NCI-H1417 (cell line): ENCODE measurements at regions not wholly inside any gene's neighbourhood (a gene's known extent, or its start where the extent isn't known, plus 50 kb on each side); places are given as distances from the start of the nearest gene placed in this dataset.
"Not testable (repeated sequence)": the region's sequence is repeated elsewhere in the genome, so short reads cannot be mapped to it uniquely, and the experiment has no call there.

Source experiments
- DNase-seq, 3 experiments: peaks; one replicate each; lab custom pipeline; 2025; lab: John Stamatoyannopoulos, UW

DNA sequence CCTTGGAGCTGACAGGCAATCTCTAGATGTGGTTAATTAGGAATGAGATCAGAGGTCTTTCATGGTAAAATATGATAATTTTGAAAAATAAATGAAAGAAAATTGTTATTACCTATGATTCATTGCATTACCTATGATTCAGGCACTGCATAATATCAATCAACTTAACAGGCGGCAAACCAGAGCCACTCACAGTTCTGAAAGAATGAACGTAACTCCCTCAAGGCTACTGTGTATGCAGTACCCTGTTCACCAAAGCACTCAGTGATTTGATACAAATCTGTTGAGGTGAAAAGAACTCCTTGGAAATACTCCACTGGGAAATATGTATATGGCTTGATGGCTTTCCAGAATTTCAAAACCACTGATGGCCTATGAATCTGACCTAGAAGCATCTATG is 398.9 kb downstream of the ACTL7B start:
- no peak for DNase-seq

DNA sequence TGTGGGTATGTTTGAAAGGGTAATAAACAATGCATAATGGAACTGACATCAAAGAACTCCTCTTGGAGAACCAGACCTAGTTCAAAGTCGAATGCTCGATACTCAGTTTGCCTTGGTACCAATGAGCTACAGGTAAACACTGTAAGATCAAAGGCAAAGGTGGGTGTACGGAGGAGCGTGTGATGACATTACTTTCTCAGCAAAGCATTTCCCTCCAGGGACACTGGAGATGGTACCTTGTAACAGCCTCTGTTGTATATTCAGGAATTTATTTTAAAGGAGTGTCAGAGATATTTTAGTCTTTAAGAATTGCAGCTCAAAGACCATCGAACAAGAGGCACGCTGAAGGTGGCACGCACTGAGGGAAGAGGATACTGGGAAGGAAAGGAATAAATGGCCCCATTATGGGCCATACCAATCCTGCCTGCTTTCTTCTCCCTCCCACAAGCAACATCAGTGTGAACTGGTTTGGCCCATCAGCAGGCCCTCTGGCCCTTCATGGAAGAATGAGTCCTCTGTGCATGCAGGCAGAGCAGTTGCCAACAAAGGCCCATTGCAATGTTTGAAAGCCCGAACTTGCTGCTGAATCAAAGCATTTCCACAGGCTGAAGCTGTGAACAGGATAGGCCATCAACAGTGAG is 410.2 kb downstream of the ACTL7B start:
- peak in 1 of 3 experiments; percentile 25 for DNase-seq

DNA sequence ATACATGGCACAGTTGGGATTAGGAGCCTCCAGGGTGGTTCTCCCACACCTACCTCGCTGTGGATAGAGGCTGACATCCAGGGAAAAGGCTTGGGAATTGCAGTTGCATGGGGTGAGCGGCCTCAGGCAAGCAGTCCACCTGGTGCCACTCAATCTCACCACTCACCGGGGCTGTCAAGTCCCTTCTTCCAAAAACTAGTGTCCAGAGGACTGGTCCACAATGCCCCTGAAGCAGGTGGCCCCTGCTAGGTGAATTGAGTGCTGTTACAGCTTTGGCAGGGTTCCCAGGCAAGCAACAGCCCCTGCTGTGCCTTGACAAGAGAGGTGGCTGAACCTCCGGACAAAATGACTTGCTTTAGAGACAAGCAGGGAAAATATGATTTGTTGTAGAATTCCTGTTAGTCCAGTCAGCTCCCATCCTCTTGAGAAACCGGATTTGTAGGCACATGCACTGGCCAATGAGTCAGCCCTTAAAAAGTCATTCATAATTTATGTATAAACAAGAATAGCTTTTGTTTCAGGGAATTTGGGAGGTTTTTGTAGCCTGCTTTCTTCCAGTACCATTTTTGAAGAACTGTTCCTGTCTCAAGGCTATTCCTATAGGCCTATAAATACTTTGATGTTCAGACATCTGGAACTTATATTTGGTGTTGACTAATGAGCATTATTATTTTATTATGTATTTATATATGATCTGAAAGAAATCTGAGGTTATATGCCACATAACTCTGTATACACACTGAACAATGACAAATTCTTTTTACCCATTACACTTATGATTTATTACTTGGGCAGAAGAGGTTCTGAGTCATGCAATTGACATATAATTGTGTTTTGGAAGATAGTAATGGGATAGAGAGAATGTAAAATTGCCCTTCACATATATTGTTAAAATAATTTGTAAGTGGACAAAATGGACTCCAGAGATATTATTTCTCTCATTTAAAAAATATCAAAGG is 411.1 kb downstream of the ACTL7B start:
- DNase-seq: peak; percentile 27 to 99 (median 94)

DNA sequence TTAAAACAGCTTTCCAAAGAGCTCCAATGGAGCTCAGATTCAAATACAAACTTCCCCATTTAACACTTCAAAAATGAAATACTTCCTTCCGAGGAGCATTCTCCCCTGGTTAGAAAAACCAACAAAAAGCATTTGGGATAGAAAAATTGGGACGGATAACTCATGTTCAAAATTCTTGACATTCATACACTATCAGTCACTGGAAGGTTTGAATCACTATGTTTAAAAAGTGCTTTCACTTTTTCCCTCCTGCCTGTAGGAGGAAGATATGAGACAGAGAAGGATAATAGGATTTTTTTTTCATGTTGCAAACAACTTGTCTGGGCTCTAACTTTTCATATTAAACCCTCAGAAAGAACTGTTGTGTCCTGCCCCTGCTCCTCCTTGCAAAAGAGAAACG is 412.0 kb downstream of the ACTL7B start:
- no peak for DNase-seq

DNA sequence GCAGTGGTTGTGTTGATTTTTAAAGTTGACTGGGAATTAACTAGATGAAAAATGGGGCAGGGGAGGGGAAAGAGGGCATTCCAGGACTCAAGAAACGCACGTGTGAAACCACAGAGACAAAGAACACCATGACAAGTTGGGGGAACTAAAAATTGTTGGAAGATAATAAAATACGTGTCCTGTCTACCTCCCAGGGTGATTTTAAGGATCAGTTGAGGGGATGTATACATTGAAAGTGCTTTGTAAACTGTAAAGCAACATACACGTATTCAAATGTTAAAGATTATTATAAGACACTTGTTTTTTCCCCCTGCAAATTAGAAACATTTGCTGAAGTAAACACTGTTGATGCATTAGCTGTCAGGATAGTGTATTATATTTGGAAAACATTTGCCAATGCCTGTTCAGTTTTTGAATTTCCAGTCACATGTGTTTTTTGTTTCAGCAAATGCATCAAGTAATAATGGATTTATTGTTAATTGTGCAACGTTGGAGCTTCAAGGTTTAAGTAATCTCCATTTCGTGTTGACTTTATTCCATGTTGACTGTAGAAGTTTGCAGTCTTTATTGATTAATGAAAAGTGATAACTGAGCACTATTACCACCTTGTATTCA is 412.7 kb downstream of the ACTL7B start:
- peak in 1 of 3 experiments; percentile 46 for DNase-seq

DNA sequence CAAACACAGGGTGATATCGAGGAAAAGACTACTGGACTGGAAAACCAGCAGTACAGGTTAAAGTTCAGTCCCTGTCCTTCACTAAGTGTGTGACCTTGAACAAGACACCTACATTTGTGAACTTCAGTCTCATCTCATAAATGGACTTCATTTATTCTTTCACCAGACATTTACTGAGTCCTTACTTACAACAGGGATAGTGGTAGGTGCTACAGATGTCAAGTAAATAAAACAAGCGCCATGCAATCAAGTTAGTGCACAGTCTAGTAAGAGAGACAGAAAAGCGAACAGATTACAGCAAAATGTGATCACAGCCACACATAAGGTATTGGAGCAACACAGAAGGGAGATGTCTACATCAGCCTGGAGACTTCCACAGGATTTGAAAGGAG is 413.2 kb downstream of the ACTL7B start:
- DNase-seq: no peak

DNA sequence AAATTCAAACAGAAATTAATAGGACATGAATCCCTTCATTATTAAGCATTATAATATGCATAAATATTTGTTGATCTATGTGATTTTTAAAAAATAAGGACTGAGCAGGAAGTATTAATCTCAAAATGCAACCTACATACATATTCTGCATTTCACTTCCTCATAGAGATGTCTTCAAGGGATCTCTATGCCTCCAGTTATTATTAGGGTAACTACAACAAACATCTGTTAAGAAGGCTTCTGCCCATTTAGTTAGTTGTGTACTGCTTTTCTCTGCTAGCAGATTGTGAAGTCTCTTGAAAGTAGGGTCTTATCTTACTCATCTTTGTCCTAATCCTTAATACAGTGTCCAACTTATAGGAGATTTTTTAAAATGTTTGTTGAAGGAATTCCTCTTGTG is 414.1 kb downstream of the ACTL7B start:
- no peak for DNase-seq

DNA sequence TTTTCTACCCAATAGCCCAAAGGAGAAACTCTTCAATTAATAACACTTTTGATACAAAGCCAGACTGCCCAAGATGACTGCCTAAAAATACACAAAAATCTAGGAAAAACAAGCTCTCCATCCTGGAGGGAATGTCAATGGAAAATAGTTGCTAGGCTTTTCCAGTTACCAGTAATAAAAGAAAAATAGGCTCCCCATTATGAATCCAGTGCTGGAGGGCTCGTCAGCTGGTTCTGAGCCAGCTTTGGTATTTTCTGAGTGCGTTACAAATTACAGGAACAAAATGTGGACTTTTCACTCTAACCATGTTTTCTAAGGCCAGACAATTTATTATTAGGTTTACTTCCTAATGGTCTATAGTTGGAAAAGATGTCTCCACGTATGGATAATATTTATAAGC is 414.5 kb downstream of the ACTL7B start:
- DNase-seq: no peak

DNA sequence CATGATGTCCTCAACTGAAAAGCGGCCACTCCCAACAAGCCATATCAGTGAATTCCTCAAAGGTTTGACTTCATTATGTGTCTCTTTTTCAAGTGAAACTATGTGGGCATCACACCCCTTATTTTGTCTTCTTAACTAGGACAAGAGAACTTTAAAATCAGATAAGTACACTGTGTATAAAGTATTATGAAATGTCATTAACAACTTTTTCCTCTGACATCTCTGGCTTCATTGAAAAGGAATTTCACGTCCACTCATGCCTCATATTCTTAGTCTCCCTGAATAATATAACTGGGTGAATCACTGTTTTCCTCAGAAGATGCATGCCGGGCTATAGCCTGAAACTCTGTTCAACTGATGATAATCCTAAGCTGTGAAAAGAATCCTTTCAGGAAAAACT is 415.8 kb downstream of the ACTL7B start:
- DNase-seq: no peak

DNA sequence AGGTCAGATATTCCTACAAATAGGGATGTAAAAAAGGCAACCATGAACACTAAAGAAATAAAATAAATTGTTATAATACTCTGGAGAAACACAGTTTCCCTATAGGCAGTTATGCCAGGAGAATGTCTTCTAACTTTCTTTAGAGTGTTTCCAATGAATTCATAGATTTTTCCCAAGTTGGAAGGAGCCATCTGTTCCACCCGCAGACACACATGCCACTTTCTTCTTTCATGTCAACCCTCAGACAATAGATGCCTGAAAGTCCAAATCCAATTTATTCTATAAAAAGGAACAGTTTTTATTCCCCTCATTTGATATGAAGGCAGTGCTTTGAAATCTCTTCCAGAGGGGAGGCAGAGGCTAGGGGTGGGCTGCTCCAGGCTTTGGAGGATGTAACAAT is 418.1 kb downstream of the ACTL7B start:
- DNase-seq: no peak

DNA sequence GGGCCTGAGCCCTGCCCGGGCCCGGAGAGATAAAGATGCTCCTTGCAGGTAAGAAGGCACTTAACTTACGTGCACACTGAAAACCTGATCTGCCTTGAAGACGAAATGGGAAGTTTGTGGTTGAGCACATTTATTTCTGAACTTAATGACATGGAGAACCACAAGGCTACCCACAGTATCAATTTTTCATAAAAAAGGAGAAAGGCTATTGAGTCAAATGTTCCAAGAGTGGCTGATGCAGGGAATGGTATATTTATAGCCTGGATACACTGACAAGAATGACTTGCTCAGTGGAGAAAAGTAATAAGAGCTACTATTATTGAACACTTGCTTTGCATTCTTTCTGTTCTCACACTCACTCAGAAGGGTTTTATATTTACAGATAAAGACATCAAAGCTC is 419.3 kb downstream of the ACTL7B start:
- DNase-seq: no peak

DNA sequence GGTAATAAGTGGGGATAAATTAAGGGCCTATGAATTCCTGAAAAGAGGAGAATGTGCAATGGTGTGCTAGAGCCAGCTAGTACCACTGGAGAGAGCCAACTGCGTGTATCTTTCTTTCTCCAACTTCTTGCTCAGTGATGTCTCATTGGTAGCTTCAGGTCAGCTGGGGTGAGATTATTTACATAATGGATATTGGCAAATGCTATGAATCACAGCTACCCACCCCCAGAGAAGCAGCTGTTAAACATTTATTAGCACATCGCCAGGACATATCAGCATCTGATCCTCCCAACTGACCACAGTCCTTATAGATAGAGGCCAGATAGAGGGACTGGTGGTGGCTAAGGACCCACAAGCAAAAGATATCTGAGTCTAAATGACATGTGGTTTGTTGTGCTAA is 421.3 kb downstream of the ACTL7B start:
- DNase-seq: no peak

DNA sequence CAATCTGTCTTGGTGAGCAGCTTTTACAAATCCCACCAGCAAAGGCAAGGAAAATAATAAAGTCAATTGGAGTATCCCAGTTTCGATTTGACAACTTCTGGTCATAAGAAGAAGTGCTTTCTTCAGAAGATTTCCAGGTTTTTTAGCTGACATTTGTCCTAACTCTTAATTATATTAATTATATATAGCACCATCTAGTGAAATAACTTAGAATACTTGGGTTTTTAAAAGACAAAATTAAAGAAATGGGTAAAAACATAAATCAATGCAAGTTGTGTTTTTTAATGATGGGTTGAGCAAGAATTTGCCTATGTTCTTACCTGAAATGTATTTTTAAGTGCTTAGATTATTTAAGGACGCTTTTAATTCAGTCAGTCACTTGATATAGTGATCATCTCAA is 421.8 kb downstream of the ACTL7B start:
- DNase-seq: no peak

DNA sequence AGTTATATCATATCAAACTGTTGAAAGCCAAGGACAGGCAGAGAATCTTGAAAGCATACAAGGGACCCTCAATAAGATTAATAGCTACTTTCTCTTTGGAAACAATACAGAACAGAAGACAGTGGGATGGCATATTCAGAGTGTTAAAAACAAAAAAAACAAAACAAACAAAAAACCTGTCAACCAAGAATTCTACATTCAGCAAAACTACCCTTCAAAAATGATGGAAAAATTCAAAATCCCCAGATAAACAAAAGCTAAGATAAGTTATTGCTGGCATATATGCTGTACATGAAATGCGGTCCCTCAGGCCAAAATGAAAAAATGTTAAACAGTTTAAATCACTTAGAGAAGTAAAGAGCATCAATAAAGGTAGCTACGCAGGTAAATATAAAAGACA is 425.1 kb downstream of the ACTL7B start:
- DNase-seq: no peak

DNA sequence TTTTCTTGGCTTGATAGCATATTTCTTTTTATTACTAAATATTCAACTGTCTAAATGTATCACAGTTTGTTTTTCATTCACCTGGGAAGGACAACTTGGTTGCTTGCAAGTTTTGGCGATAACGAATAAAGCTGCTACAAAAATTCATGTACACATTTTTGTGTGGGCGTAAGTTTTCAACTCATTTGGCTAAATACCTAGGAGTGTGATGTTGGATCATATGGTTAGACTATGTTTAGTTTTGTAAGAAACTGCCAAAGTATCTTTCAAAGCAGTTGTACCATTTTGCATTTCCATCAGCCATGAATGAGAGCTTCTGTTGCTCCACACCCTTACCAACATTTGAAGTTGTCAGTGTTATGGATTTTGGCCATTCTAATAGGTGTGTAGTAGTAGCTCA is 428.0 kb downstream of the ACTL7B start:
- DNase-seq: no peak

DNA sequence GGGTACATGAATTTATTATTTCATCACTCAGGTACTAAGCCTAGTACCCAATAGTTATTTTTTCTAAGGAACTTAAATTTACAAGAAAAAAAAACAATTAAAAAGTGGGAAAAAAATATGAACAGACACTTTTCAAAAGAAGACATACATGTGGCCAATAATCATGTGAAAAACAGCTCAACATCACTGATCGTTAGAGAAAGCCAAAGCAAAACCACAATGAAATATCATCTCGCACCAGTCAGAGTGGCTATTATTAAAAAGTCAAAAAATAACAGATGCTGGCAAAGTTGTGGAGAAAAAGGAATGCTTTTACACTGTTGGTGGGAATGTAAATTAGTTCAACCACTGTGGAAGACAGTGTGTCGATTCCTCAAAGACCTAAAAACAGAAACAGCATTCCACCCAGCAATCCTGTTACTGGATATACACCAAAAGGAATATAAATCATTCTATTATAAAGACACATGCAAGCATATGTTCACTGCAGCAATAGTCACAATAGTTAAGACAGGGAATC is 429.3 kb downstream of the ACTL7B start:
- not testable (repeated sequence) for DNase-seq

DNA sequence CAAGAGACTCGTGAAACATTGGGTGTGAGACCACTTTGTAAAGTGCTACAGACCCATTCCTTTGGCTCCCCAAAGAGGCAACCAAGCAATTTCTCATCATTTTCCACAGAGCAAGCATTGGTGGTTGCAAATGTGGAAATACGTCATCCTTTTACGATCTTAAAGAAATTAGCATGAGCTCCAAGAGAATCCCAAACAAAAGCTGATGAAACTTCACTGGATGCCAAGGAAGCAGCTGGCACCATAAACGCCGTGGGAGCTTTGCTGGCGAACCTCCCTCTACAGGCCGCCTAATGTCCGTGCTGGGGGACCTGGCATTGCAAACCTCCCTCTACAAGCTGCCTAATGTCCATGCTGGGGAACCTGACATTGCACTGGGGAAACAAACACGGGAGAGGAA is 432.4 kb downstream of the ACTL7B start:
- no peak for DNase-seq

DNA sequence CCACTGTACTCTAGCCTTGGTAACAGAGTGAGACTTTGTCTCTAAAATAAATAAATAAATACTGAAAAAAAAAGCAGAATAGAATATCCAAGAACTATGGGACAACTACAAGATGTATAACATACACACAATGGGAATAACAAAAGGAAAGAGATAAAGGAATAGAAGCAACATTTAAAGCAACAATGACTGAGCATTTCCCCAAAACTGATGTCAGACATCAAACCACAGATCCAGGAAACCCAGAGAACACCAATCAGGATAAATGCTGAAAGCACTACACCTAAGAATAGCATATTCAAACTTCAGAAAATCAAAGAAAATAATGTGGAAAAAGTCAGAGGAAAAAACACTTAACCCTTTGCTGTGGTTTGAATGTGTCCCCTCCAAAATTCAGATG is 436.4 kb downstream of the ACTL7B start:
- no peak for DNase-seq

DNA sequence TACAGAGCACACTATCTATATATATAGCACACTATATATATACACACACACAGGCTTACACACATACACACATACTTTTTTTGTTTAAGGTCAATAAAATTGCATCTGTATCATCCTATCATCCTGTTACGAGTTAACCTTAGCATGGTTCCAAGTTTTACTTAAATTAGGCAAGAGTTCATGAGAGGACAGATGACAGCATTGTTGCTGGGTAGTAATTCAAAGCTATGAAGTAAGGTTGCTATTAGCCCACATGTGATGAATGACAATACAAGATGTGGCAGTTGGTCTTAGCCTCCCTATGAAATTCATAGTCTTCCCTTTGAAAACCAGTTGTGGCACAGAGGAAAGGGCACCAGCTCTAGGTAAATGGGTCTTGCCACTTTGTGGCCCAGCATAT is 438.1 kb downstream of the ACTL7B start:
- no peak for DNase-seq

DNA sequence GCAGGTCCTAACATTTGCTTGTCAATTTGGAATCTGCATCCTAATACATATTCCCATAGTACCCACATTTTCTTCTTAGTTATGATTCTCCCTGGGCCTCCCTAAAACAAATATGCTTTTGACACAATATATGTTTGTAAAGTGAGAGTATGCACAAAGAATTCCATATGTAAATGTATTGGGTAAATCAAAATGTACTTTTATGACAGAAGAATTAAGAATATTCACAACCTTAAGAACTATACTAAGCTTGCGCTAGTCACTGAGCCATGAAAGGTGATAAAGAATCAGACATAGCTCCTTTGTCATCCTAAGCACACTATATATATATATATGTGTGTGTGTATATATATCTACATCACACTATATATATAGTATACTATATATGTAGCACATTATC is 438.5 kb downstream of the ACTL7B start:
- DNase-seq: no peak

DNA sequence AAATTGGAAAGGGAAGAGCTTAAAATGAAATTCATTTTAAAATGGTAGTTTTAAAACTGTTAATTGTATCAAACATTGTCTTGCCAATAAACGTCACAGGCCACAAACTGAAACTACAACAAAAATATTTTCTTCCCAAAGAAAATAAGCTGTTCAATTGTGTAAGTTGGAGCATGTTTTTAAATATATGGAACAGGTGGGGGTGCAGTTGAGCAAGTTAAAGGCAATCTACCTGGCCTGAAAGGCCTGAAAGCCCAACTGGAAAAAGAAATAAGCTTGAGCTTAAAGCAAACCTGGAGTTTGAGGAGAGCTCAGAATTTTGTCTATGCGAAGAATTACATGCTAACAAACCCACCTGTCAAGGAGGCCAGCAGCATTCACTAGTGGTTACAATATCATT is 439.5 kb downstream of the ACTL7B start:
- peak in 1 of 3 experiments; percentile 15 for DNase-seq

DNA sequence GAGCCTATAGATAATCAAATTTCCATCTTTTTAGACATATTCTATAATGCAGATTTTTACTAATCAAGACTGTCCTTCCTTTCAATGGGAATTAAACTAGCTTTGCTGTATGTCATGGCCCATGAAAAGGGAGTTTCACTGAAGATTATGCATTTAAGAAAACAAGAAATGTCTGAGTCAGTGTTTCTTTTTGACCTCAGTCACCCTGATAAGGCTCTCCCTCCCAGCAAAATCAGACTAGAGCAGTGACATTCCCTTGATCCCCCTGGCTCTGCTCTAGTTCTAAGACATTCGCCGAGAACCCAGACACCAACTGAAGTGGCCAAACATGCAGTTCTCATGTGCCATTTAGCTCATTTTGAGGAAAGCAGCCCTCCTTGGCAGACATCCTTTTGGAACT is 442.0 kb downstream of the ACTL7B start:
- no peak for DNase-seq

DNA sequence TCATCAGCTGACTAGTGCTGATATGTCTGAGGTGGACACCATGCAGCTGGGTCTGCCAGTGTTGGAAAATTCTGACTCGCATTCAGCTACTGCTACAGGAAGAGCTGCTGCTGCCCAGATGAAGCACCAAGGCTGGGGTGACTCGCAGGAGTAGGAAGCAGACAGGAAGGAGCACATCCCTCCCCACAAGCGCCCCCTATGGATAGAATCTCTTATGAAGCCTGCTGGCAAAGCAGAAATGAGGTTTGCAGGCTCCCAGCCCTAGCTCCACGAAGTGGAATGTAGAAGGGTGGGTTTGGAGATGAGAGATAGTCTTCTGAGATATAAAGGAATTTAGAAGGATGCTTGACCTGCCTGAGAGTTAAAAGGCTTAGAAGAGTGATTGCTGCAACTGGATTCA is 443.0 kb downstream of the ACTL7B start:
- DNase-seq: no peak
